ENCODE measurements at regions not wholly inside any gene's neighbourhood (a gene's known extent, or its start where the extent isn't known, plus 50 kb on each side); places are given as distances from the start of the nearest gene placed in this dataset.

DNA sequence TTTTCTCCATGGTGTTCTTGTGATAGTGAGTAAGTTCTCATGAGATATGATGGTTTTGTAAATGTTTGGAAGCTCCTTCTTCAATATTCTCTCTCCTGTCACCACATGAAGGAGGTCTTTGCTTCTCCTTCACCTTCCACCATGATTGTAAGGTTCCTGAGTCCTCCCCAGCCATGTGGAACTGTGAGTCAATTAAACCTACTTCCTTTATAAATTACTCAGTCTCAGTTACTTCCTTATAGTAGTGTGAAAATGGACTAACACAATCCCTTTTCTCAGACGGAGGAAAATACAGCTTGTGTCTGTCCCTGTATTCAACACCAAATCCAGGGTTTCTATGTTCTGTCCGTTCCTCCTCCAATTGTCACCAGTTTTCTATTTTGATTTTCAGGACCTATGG lies 181.0 kb downstream of the ALDH8A1 start:
- Histone ChIP-seq H3K4me2 (no peak overlapping the region), H3K27ac (no peak overlapping the region), H3K9me3 (no peaks in the 10 kb centered on the region), H3K4me1 (peaks cover 2% of the 10 kb centered on the region; the same call in 2 of the 3 replicates), H3K4me3 (no peak overlapping the region)
- CTCF ChIA-PET: interaction anchor here (0.6 to 1.1 kb wide), 2 partner anchors 10 to 537 kb away, joined by 3 read pairs; no protein-coding TSS in a partner anchor
- WGBS (ENCODE audit: missing lambda C conversion rate): 76% methylated on average over 2 of the region's 2 CpGs
- ATAC-seq (no peak), FAIRE-seq (no peak), DNase-seq (ENCODE audit: low read depth in 1 of 2, low spot score in 1 of 2) (no peak)
- no peak for TF ChIP-seq HDAC2 (IDR thresholded peaks at IDR 0.05)
- TF ChIP-seq ZFP36 (IDR thresholded peaks at IDR 0.05; ENCODE audit: borderline replicate concordance, partially characterized antibody): no peak
- TF ChIP-seq, protein P1, sequence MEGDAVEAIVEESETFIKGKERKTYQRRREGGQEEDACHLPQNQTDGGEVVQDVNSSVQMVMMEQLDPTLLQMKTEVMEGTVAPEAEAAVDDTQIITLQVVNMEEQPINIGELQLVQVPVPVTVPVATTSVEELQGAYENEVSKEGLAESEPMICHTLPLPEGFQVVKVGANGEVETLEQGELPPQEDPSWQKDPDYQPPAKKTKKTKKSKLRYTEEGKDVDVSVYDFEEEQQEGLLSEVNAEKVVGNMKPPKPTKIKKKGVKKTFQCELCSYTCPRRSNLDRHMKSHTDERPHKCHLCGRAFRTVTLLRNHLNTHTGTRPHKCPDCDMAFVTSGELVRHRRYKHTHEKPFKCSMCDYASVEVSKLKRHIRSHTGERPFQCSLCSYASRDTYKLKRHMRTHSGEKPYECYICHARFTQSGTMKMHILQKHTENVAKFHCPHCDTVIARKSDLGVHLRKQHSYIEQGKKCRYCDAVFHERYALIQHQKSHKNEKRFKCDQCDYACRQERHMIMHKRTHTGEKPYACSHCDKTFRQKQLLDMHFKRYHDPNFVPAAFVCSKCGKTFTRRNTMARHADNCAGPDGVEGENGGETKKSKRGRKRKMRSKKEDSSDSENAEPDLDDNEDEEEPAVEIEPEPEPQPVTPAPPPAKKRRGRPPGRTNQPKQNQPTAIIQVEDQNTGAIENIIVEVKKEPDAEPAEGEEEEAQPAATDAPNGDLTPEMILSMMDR (IDR thresholded peaks at IDR 0.05): no peak
- no peak for TF ChIP-seq FOXS1 (CRISPR knock-in tag; IDR thresholded peaks at IDR 0.05)
- TF ChIP-seq NFE2L2 (conservative IDR thresholded peaks at IDR 0.05; ENCODE audit: low read length): no peak
- TF ChIP-seq, protein P2, sequence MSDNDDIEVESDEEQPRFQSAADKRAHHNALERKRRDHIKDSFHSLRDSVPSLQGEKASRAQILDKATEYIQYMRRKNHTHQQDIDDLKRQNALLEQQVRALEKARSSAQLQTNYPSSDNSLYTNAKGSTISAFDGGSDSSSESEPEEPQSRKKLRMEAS (IDR thresholded peaks at IDR 0.05): no peak
- no peak for TF ChIP-seq PHF8 (IDR thresholded peaks at IDR 0.05; ENCODE audit: borderline replicate concordance, low read depth)
- TF ChIP-seq RCOR1 (IDR thresholded peaks at IDR 0.05; ENCODE audit: low read depth, low read length): no peak
- TF ChIP-seq KDM1A (IDR thresholded peaks at IDR 0.05; ENCODE audit: low read depth): no peak
- TF ChIP-seq FOSL2 (IDR thresholded peaks at IDR 0.05): no peak
- no peak for TF ChIP-seq FOSL2 (CRISPR knock-in tag; IDR thresholded peaks at IDR 0.05)
- TF ChIP-seq EHF (CRISPR knock-in tag; IDR thresholded peaks at IDR 0.05): no peak
- TF ChIP-seq SMC3 (IDR thresholded peaks at IDR 0.05): no peak
- no peak for TF ChIP-seq JUN (IDR thresholded peaks at IDR 0.05)
- no peak for TF ChIP-seq MAFK (IDR thresholded peaks at IDR 0.05; ENCODE audit: partially characterized antibody)
- no peak for TF ChIP-seq TP53 (CRISPR knock-in tag; IDR thresholded peaks at IDR 0.05)
- no peak for TF ChIP-seq ESRRA (IDR thresholded peaks at IDR 0.05; ENCODE audit: borderline replicate concordance, low read length)
- TF ChIP-seq RAD21 (conservative IDR thresholded peaks at IDR 0.05 in 1 of 2, IDR thresholded peaks at IDR 0.05 in 1 of 2): no peak
- TF ChIP-seq CHD2 (IDR thresholded peaks at IDR 0.05; ENCODE audit: low read length, partially characterized antibody): no peak
- POLR2A ChIA-PET: no interaction called here

GRCh38 chr6:134766497-134766896 lies 183.4 kb downstream of the ALDH8A1 start:
- ATAC-seq (no peak), DNase-seq (ENCODE audit: low read depth in 1 of 2, low spot score in 1 of 2) (no peak), FAIRE-seq (no peak)
- no peak overlapping the region for H3K27ac ChIP-seq
- H3K9me3 ChIP-seq: no peaks in the 10 kb centered on the region
- H3K4me1 ChIP-seq: no peaks in the 10 kb centered on the region
- POLR2A ChIA-PET: no interaction called here
- no peak overlapping the region for H3K4me3 ChIP-seq
- WGBS (ENCODE audit: missing lambda C conversion rate): 60% methylated on average over 3 of the region's 3 CpGs
- CTCF ChIA-PET: interaction anchor here (0.7 to 1.6 kb wide), 4 partner anchors 9 to 55 kb away, joined by 3 to 4 read pairs (median 3); no protein-coding TSS in a partner anchor
- no peak overlapping the region for H3K4me2 ChIP-seq
- TF ChIP-seq REST (IDR thresholded peaks at IDR 0.05): no peak
- no peak for TF ChIP-seq RAD21 (conservative IDR thresholded peaks at IDR 0.05 in 1 of 2, IDR thresholded peaks at IDR 0.05 in 1 of 2)
- no peak for TF ChIP-seq NFE2L2 (conservative IDR thresholded peaks at IDR 0.05; ENCODE audit: low read length)
- TF ChIP-seq, protein P3, sequence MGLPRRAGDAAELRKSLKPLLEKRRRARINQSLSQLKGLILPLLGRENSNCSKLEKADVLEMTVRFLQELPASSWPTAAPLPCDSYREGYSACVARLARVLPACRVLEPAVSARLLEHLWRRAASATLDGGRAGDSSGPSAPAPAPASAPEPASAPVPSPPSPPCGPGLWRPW (IDR thresholded peaks at IDR 0.05): no peak
- no peak for TF ChIP-seq BHLHE40 (IDR thresholded peaks at IDR 0.05; ENCODE audit: low read depth, low read length)
- TF ChIP-seq HOXB13 (CRISPR knock-in tag; IDR thresholded peaks at IDR 0.05; ENCODE audit: low read depth): no peak
